ENCODE measurements at regions not wholly inside any gene's neighbourhood (a gene's known extent, or its start where the extent isn't known, plus 50 kb on each side); places are given as distances from the start of the nearest gene placed in this dataset.

DNA sequence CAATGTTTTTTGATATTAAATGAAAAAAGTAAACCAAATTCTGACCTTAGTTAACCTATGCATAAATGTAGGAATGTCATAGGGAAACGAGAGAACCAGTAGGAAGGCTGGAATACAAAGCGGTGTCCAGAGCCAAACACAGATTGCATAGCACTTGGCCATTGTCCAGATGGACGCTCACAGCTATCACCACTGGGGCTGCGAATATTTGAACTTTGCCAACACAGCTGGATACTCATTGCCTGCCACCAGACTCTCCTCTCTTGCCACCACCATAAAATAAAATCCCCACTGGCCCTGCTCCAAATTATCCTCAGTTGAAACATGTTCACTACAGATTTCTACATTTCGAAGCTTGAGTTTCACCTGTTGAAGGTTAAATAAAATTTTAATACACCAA lies 159.3 kb upstream of the GULP1 start:
- no peaks in the 10 kb centered on the region for H3K9me3 ChIP-seq (ENCODE audit: control insufficient read depth, insufficient read depth, low read length)
- no peak overlapping the region for H3K4me3 ChIP-seq (ENCODE audit: low read depth, low read length)
- peak in 4 of 6 donors; percentile 5 to 81 (median 15) for DNase-seq (ENCODE audit: low read depth in 4 of 6, low spot score in 6 of 6)
- 41% methylated on average over 4 of the region's 5 CpGs for WGBS (ENCODE audit: insufficient coverage)
- no peaks in the 10 kb centered on the region for H3K36me3 ChIP-seq (ENCODE audit: control insufficient read depth, insufficient read depth, low read length)
- H3K27me3 ChIP-seq (ENCODE audit: control insufficient read depth, insufficient read depth, low read length) = no peaks in the 10 kb centered on the region
- no peaks in the 10 kb centered on the region for H3K4me1 ChIP-seq (ENCODE audit: control insufficient read depth, insufficient read depth, low read length)
- H3K27ac ChIP-seq (ENCODE audit: low read depth, low read length) = no peak overlapping the region

DNA sequence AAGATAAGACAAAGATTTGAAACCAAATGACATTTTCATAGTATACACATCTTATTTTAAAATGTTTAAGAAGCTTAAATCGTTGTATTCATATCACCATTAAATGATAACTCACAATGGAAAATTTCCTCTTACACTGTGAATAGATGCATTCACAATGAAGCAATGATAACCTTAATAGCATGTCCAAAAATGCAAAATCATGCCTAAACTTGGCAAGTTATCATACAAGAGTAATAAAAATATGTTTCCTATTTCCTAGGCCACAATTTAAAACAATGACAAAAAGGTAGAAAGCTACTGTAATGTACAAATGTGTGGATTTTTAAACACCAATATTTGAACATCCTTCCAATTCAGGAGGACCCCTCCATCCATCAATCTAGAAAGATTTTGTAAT lies 157.4 kb upstream of the GULP1 start:
- Histone ChIP-seq H3K27me3 (ENCODE audit: control insufficient read depth, insufficient read depth, low read length) (no peaks in the 10 kb centered on the region), H3K4me3 (ENCODE audit: low read depth, low read length) (no peak overlapping the region), H3K4me1 (ENCODE audit: control insufficient read depth, insufficient read depth, low read length) (no peaks in the 10 kb centered on the region), H3K27ac (ENCODE audit: low read depth, low read length) (no peak overlapping the region), H3K36me3 (ENCODE audit: control insufficient read depth, insufficient read depth, low read length) (no peaks in the 10 kb centered on the region), H3K9me3 (ENCODE audit: control insufficient read depth, insufficient read depth, low read length) (no peaks in the 10 kb centered on the region)
- WGBS (ENCODE audit: insufficient coverage) = no CpG with 5 or more reads among the region's 1 CpG
- no peak for DNase-seq (ENCODE audit: low read depth in 4 of 6, low spot score in 6 of 6)

DNA sequence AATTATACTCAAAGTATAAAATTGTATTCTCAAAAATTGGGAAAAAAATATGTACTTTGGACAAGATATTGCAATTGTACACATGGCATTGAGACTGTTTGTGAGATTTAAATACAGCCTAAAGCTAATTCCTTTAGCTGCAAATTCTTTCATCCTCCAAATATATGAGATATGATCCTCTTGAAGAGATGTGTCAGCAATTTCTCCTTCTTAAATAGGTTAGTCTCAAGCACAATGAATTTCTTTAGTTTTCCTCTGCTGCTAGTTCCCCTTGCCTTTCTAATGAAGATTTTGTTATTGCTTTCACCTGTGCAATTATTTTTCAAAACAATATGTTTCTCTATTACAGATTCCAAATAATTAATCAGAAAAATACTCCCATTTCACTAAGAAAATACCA lies 153.4 kb upstream of the GULP1 start:
- DNase-seq (ENCODE audit: low read depth in 4 of 6, low spot score in 6 of 6) = no peak
- H3K4me3 ChIP-seq (ENCODE audit: low read depth, low read length) = no peak overlapping the region
- H3K9me3 ChIP-seq (ENCODE audit: control insufficient read depth, insufficient read depth, low read length) = no peaks in the 10 kb centered on the region
- no peak overlapping the region for H3K27ac ChIP-seq (ENCODE audit: low read depth, low read length)
- H3K27me3 ChIP-seq (ENCODE audit: control insufficient read depth, insufficient read depth, low read length) = no peaks in the 10 kb centered on the region
- no peaks in the 10 kb centered on the region for H3K36me3 ChIP-seq (ENCODE audit: control insufficient read depth, insufficient read depth, low read length)
- no peaks in the 10 kb centered on the region for H3K4me1 ChIP-seq (ENCODE audit: control insufficient read depth, insufficient read depth, low read length)

DNA sequence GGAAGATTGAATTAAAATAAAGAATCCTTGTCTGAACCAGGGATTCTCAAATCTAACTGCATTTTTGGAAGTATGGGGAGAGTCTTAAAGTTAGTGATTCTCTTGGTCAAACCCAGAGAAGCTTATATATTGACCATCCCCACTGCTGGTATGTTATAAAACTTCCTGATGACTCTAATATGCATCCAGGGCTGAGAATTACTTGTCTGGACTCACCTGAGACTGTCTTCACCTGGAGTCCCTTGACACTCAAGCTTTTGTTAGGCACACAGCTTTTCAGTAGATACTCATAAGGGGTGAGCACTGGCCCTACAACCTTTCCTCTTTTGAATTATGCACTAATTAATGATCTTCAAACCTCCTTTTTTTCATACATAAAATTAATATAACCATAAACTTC lies 149.6 kb upstream of the GULP1 start:
- DNase-seq (ENCODE audit: low read depth in 4 of 6, low spot score in 6 of 6) = no peak
- Histone ChIP-seq H3K4me3 (ENCODE audit: low read depth, low read length) (no peak overlapping the region), H3K36me3 (ENCODE audit: control insufficient read depth, insufficient read depth, low read length) (no peaks in the 10 kb centered on the region), H3K27ac (ENCODE audit: low read depth, low read length) (no peak overlapping the region), H3K27me3 (ENCODE audit: control insufficient read depth, insufficient read depth, low read length) (no peaks in the 10 kb centered on the region), H3K9me3 (ENCODE audit: control insufficient read depth, insufficient read depth, low read length) (no peaks in the 10 kb centered on the region), H3K4me1 (ENCODE audit: control insufficient read depth, insufficient read depth, low read length) (no peaks in the 10 kb centered on the region)

DNA sequence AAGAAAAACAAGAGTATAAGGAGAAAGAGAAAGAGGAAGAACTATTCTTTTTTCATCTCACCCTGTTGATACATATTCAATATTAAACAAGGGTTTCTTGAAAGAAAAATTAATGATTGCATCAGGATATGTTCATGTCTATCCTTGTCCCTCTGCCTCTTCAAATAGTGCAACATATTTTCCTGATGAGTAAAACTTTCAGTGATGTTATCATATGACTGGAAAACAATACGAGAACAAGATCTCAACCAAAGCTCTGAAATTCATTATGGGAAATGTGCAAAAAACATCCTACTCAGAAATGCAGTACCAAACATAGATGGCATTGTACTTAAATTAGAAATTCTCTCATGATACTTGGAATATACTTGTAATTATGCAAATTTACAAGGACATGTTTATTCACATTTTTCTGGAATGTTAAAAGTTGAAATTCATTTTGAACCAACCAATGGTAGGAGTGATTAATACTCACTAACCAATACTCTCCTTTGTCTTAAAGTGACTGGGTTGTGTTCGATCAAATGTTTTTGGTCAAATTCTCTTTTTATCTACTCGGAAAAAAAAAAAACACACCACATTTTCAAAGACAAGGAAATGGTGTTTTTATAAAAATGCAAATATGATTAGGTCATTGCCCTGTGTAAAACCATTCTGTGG lies 148.9 kb upstream of the GULP1 start:
- Histone ChIP-seq H3K9me3 (ENCODE audit: control insufficient read depth, insufficient read depth, low read length) (no peaks in the 10 kb centered on the region), H3K4me3 (ENCODE audit: low read depth, low read length) (no peak overlapping the region), H3K4me1 (ENCODE audit: control insufficient read depth, insufficient read depth, low read length) (no peaks in the 10 kb centered on the region), H3K27me3 (ENCODE audit: control insufficient read depth, insufficient read depth, low read length) (no peaks in the 10 kb centered on the region), H3K36me3 (ENCODE audit: control insufficient read depth, insufficient read depth, low read length) (no peaks in the 10 kb centered on the region), H3K27ac (ENCODE audit: low read depth, low read length) (no peak overlapping the region)
- DNase-seq (ENCODE audit: low read depth in 4 of 6, low spot score in 6 of 6) = no peak
- WGBS (ENCODE audit: insufficient coverage) = no CpG with 5 or more reads among the region's 3 CpGs

DNA sequence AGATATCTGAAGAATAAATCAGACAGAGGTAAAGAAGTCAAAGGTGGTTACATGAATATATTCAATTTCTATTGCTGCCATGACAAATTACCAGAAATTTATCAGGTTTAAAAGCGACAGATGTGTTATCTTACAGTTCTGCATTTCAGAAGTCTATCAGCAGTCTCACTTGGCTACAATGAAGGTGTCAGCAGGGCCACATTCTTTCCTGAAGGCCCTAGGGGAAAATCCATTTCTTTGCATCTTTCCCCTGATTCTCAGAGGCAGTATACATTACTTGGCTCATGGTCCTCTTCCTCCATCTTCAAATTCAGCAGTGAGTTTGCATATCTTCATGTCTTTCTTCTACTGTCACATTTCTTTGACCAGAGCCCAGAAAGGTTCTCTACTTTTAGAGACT lies 145.8 kb upstream of the GULP1 start:
- no peaks in the 10 kb centered on the region for H3K36me3 ChIP-seq (ENCODE audit: control insufficient read depth, insufficient read depth, low read length)
- H3K4me3 ChIP-seq (ENCODE audit: low read depth, low read length) = no peak overlapping the region
- no peaks in the 10 kb centered on the region for H3K4me1 ChIP-seq (ENCODE audit: control insufficient read depth, insufficient read depth, low read length)
- no peak for DNase-seq (ENCODE audit: low read depth in 4 of 6, low spot score in 6 of 6)
- no peak overlapping the region for H3K27ac ChIP-seq (ENCODE audit: low read depth, low read length)
- H3K9me3 ChIP-seq (ENCODE audit: control insufficient read depth, insufficient read depth, low read length) = no peaks in the 10 kb centered on the region
- WGBS (ENCODE audit: insufficient coverage) = no CpG with 5 or more reads among the region's 1 CpG
- H3K27me3 ChIP-seq (ENCODE audit: control insufficient read depth, insufficient read depth, low read length) = no peaks in the 10 kb centered on the region

DNA sequence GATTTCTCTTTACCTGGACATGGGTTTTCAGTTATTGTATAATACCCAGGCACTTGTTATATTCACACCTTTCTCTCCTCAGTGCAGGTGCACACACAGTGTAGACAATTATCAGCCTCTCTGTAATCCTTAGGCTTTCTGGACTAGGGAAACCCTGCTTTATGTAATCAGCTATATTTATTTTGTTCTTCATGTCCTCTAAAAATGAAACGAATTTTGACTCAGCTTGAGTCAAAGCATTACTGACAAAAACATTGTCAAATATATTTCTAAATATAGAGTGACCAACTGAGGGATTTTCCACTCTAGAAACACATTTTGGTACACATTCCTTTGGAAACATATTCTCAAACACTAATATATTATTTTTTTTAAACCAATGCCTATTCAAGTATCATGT lies 144.8 kb upstream of the GULP1 start:
- Histone ChIP-seq H3K4me3 (ENCODE audit: low read depth, low read length) (no peak overlapping the region), H3K27me3 (ENCODE audit: control insufficient read depth, insufficient read depth, low read length) (no peaks in the 10 kb centered on the region), H3K9me3 (ENCODE audit: control insufficient read depth, insufficient read depth, low read length) (no peaks in the 10 kb centered on the region), H3K36me3 (ENCODE audit: control insufficient read depth, insufficient read depth, low read length) (no peaks in the 10 kb centered on the region), H3K27ac (ENCODE audit: low read depth, low read length) (no peak overlapping the region), H3K4me1 (ENCODE audit: control insufficient read depth, insufficient read depth, low read length) (no peaks in the 10 kb centered on the region)
- no peak for DNase-seq (ENCODE audit: low read depth in 4 of 6, low spot score in 6 of 6)
- no CpG with 5 or more reads among the region's 1 CpG for WGBS (ENCODE audit: insufficient coverage)

DNA sequence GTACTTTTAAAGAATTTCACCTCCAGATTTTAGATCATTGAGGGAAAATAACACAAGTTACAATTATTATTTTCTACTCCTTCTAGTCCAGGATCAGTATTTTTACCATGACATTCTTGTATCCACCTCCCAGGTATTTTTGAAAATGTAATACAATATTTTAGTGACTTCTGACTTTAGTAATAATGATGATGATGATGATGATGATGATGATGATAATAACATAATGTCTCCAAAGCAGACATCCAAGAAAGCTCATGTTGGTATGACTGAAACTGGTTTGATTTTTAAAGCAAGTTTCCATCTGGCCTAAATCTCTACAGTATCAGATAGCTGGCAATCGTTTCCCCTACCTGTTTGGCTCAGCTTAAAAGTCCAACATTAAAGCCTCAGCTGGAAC lies 140.0 kb upstream of the GULP1 start:
- no peaks in the 10 kb centered on the region for H3K4me1 ChIP-seq (ENCODE audit: control insufficient read depth, insufficient read depth, low read length)
- H3K27ac ChIP-seq (ENCODE audit: low read depth, low read length) = no peak overlapping the region

DNA sequence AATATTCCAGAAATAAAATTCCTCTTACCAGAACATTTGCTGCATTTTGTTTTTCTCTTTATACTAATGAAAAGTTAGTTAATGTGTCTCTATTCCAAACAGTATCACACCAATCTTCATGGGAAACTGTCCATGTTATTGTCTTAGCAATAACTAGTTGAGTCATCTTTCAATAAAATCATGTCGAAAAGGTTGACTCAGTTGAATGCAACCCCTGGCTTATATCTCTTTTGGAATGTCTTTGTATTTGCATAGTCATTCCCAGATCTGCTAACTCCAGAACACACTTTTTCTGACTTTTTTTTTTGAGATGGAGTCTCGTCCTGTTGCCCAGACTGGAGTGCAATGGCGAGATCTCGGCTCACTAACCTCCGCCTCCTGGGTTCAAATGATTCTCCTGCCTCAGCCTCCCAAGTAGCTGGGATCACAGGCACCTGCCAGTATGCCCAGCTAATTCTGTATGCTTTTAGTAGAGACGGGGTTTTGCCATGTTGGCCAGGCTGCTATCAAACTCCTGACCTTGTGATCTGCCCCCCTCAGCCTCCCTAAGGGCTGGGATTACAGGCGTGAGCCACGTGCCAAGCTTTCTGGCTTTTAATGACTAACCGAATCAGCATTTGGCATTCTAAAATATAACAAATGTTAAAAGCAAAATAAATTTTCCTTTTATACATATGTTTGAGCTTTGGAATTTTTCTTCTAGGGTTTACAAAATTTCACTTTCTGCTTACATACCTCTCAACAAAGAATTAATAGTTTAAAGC lies 133.2 kb upstream of the GULP1 start:
- Histone ChIP-seq H3K36me3 (ENCODE audit: control insufficient read depth, insufficient read depth, low read length) (no peaks in the 10 kb centered on the region), H3K4me3 (ENCODE audit: low read depth, low read length) (no peak overlapping the region), H3K27me3 (ENCODE audit: control insufficient read depth, insufficient read depth, low read length) (no peaks in the 10 kb centered on the region), H3K27ac (ENCODE audit: low read depth, low read length) (no peak overlapping the region), H3K9me3 (ENCODE audit: control insufficient read depth, insufficient read depth, low read length) (no peaks in the 10 kb centered on the region), H3K4me1 (ENCODE audit: control insufficient read depth, insufficient read depth, low read length) (no peaks in the 10 kb centered on the region)
- no peak for DNase-seq (ENCODE audit: low read depth in 4 of 6, low spot score in 6 of 6)
- 100% methylated on average over 5 of the region's 9 CpGs for WGBS (ENCODE audit: insufficient coverage)

More for the DNA sequence above, 140.0 kb upstream of the GULP1 start:
- H3K4me3 ChIP-seq (ENCODE audit: low read depth, low read length) = no peak overlapping the region
- H3K27me3 ChIP-seq (ENCODE audit: control insufficient read depth, insufficient read depth, low read length) = no peaks in the 10 kb centered on the region
- no peaks in the 10 kb centered on the region for H3K9me3 ChIP-seq (ENCODE audit: control insufficient read depth, insufficient read depth, low read length)
- 67% methylated on average over 1 of the region's 1 CpG for WGBS (ENCODE audit: insufficient coverage)
- DNase-seq (ENCODE audit: low read depth in 4 of 6, low spot score in 6 of 6) = no peak
- H3K36me3 ChIP-seq (ENCODE audit: control insufficient read depth, insufficient read depth, low read length) = no peaks in the 10 kb centered on the region

DNA sequence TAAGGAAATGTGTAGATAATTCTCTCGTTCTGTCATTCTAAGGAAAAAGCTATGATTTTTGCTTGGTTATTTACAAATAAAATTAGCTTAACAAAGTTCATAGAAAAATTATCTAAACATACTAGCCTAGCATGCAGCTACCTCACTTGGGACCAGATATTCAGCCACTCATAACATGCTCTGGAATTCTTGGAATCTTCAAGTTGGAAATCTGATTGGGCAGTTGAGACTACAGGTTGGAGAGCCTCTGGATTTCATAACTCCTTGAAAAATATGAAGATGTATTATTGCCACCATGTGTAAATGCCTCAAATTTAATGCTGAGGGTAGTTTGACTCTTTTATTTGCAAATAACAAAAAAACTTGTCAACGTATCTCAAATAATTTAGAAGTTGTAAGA lies 132.2 kb upstream of the GULP1 start:
- H3K27me3 ChIP-seq (ENCODE audit: control insufficient read depth, insufficient read depth, low read length) = no peaks in the 10 kb centered on the region
- WGBS (ENCODE audit: insufficient coverage) = no CpG with 5 or more reads among the region's 2 CpGs
- H3K36me3 ChIP-seq (ENCODE audit: control insufficient read depth, insufficient read depth, low read length) = no peaks in the 10 kb centered on the region
- DNase-seq (ENCODE audit: low read depth in 4 of 6, low spot score in 6 of 6) = no peak
- H3K9me3 ChIP-seq (ENCODE audit: control insufficient read depth, insufficient read depth, low read length) = no peaks in the 10 kb centered on the region
- H3K4me1 ChIP-seq (ENCODE audit: control insufficient read depth, insufficient read depth, low read length) = no peaks in the 10 kb centered on the region
- H3K4me3 ChIP-seq (ENCODE audit: low read depth, low read length) = no peak overlapping the region
- H3K27ac ChIP-seq (ENCODE audit: low read depth, low read length) = no peak overlapping the region

Data from spinal cord (tissue), 9 donors.